H54 (cell line): ENCODE measurements at regions not wholly inside any gene's neighbourhood (a gene's known extent, or its start where the extent isn't known, plus 50 kb on each side); places are given as distances from the start of the nearest gene placed in this dataset.

ENCODE experiments used
- DNase-seq: peaks from one replicate; pipeline ENCODE4 v3.0.0; 2011; ENCODE audit warnings: low spot score, mixed read lengths; ENCODE audit not compliant: insufficient read length
- FAIRE-seq: peaks from 3 replicates; lab custom pipeline; 2011; peaks lifted over from hg19 to GRCh38; lab: Jason Lieb, UNC
- POLR2A ChIP-seq: IDR thresholded peaks from 2 replicates; pipeline ENCODE4 v1.6.1; 2011; ENCODE audit warnings: low read depth, mild to moderate bottlenecking, low read length

- TF ChIP-seq POLR2A, result no peak
- DNase-seq (no peak), FAIRE-seq (no peak)
Observed at GRCh38 chr2:15807418-15808203, 132.7 kb upstream of the MYCN start.

- no peak for TF ChIP-seq POLR2A
- FAIRE-seq (no peak), DNase-seq (no peak)
Observed at GRCh38 chr2:15808204-15808910, 132.0 kb upstream of the MYCN start.

GRCh38 chr2:15808944-15809343, 131.4 kb upstream of the MYCN start:
- DNase-seq, result no peak
- no peak for TF ChIP-seq POLR2A
- FAIRE-seq, result no peak

- DNase-seq (no peak), FAIRE-seq (no peak)
- TF ChIP-seq POLR2A, result no peak
Observed at GRCh38 chr2:15809404-15809803, 130.9 kb upstream of the MYCN start.

DNA sequence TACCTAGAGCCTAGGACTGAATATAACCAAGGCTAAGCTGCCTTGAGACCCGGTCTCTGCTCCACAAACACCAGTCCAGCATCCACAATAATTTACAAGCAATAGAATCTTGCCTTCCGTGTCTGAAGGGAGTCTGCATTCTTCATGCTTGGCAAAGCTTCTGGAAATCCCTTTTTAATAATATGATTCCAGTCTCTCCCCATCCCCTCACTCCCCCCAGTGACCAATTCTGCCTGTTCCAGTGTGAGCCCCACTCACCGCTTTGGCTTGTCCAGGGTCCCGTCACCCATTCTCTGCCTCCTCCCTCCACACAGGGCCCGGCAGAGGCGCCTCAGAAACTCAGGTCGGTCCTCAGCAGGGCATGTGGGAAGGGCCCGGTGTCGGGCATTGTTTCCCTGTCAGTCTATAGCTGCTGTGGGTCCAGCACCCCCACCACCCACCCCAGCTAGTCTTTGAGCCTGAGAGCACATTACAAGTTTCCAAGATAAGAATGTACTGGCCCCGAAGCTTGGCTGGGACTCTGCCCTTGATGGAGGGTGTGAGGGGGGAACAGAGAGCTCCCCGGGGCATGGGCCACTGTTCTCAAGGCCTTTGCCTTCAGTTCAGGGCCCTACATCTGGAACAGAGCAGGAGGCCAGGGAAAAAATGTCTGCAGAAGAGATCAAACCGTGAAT, 129.7 kb upstream of the MYCN start:
- DNase-seq, result no peak
- TF ChIP-seq POLR2A, result no peak
- no peak for FAIRE-seq

DNA sequence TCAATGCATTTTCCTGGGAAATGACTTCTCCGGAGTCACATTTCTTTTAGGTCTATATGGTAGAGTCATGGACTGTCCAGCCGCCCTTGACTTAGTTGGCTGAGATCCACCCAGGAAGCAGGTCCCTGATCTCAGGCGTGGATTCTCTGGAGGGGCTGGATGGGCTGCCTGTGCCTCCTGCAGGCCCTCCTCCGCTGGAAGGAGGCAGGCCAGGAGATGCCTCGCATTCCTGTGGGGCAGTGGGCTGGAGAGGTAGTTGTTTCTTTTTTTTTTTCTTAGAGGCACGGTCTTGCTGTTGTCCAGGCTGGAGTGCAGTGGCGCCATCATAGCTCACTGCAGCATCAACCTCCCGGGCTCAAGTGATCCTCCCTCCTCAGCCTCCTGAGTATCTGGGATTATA, 129.0 kb upstream of the MYCN start:
- TF ChIP-seq POLR2A, result no peak
- DNase-seq, result no peak
- no peak for FAIRE-seq

DNA sequence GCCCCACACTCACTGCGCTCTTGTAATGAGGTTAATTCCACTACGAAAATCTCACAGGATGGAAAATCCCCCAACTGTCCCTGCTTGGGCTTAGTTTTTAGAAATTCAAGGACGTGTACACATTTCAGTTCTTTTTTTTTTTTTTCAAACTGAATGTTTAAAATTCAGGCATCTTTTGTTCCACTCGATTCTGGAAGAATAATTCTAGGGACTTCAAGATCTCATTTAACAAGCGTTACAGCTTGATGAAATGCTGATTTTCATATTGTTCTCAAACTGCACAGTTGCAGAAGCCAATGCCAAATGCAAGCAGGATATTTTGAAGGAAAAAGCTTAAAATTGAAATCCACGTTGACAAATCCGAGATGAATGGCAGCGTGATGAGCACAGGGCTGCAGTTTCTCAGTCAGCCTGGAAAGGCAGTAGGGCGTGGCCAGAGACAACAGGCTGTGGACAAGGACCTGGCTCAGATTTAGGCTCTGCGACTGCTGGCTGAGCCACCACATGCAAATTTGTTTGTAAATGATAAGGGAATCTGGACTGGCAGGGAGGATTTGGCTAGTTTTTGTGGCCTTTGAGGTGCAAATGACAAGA, 128.1 kb upstream of the MYCN start:
- DNase-seq, result no peak
- no peak for FAIRE-seq
- no peak for TF ChIP-seq POLR2A

GRCh38 chr2:15813481-15814266, 126.7 kb upstream of the MYCN start:
- TF ChIP-seq POLR2A, result no peak
- no peak for FAIRE-seq
- DNase-seq, result no peak

- TF ChIP-seq POLR2A, result no peak
- FAIRE-seq (no peak), DNase-seq (no peak)
Observed at GRCh38 chr2:15814403-15814802, 125.9 kb upstream of the MYCN start.

GRCh38 chr2:15814946-15815345, 125.4 kb upstream of the MYCN start:
- no peak for FAIRE-seq
- TF ChIP-seq POLR2A, result no peak
- DNase-seq, result no peak

DNA sequence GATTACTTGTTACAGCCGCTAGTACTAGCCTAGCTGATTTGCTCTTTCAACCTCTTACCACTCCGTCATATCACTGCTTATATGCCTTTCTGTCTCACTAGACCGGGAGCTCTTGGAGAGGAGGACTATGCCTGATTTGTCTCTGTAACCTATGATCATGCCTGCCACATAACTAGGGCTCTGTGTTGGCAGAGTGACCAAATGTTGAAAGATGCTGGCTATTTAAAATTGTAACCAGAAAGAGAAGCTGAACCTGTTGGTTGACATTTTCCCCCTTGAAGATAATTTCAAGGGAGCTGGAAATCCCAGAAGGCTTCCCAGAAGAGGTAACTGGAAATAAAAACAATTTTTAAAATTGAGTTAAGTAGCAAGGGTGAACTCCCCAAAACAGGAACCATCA, 124.1 kb upstream of the MYCN start:
- DNase-seq, result no peak
- FAIRE-seq, result no peak
- TF ChIP-seq POLR2A, result no peak

DNA sequence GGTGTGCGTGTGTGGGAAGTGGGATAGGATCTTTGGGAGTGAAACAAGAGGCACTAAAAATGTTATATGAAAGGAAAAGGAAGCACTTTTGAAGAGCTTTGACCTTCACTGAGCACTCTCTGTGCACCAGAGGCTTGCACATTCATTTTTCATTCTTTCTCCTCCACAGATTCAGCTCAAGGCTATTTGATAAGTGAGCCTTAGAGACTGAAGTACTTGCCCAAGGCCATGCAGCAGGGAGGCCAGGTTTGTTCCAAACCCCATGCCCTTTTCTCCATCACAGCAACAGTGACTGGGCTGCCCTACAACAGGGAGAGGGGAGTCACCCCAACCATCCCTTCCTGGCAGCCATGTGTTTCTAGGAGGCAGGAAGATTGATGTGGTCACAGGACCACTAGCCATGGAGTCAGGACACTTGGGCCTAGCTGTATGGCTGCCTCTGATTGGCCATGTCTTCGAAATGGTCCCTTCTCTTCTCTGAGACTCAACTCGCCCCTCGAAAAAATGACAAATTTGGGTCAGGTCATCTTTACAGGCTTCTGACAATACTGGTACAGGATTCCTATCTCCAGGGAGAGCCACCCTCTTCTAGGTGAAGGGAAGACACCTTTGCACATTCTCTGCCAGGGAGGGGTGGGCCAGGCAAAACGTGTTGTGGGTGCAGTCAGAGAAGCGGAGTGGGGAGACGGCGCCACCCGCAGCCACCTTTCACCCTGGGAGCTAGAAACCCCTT, 123.5 kb upstream of the MYCN start:
- DNase-seq, result no peak

DNA sequence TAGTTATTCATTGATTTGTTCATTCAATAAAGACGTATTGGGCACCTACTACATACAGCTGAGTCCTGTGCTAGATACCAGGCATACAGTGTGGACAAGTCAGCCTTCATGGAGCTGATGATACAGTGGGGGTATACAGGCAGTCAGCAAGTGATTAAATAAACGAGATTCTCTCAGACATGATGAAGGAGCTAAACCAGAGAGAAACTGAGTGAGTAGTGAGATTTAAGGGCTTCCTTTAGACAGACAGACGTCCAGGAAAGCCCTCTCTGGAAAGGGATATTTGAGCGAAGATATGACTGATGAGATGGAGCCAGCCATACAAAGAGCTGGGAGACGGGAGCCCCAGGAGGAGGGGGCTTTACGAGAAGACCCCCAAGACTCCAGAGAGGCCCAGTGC, 122.6 kb upstream of the MYCN start:
- DNase-seq, result no peak
- no peak for TF ChIP-seq POLR2A
- no peak for FAIRE-seq

More for the DNA sequence above, 123.5 kb upstream of the MYCN start:
- TF ChIP-seq POLR2A, result no peak
- no peak for FAIRE-seq
